HG02610 (cell line): ENCODE measurements at regions not wholly inside any gene's neighbourhood (a gene's known extent, or its start where the extent isn't known, plus 50 kb on each side); places are given as distances from the start of the nearest gene placed in this dataset.
"Not testable (repeated sequence)": the region's sequence is repeated elsewhere in the genome, so short reads cannot be mapped to it uniquely, and the experiment has no call there.

ENCODE experiments used
- ATAC-seq: cut with Tn5 transposase; IDR thresholded peaks from one replicate; pipeline ENCODE4 v1.9.1; 2021; ENCODE audit warnings: mild to moderate bottlenecking, moderate library complexity; ENCODE audit not compliant: unreplicated experiment

DNA sequence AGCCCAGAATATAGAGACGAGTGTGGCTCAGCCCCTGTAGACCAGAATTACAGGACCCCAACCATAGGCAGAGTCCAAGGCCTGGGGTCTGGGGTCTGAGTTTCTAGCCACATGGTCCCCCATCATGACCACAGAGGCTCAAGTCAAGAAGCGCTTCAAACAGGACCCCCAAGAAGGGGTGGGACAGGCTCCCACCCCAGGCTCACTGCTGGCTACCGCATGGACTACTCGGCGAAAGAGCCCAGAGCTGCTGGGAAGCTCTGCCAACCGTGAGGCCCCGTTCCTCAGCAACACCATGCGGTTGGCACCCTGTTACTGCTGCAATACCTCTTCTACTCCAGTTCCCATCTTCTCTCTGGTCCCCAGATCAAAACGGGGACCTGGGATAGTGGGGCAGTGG lies 254.8 kb downstream of the TEX29 start:
- ATAC-seq = no peak

DNA sequence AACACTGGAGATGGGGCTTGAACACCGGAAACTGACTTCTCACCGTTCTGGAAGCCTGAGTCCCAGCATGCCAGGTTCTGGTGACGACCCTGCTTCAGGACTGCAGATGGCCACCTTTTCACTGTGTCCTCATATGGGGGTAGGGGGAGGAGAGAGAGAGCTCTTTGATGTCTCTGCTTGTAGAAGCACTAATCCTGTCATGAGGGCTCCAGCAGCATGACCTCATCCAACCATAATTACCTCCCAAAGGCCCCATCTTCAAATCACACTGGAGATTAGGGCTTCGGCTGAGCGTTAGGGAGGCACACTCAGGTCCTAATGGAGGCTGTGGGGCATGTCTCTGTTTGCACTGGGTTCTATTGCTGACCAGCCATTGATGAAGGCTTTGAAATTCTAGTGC lies 255.3 kb downstream of the TEX29 start:
- ATAC-seq = no peak

DNA sequence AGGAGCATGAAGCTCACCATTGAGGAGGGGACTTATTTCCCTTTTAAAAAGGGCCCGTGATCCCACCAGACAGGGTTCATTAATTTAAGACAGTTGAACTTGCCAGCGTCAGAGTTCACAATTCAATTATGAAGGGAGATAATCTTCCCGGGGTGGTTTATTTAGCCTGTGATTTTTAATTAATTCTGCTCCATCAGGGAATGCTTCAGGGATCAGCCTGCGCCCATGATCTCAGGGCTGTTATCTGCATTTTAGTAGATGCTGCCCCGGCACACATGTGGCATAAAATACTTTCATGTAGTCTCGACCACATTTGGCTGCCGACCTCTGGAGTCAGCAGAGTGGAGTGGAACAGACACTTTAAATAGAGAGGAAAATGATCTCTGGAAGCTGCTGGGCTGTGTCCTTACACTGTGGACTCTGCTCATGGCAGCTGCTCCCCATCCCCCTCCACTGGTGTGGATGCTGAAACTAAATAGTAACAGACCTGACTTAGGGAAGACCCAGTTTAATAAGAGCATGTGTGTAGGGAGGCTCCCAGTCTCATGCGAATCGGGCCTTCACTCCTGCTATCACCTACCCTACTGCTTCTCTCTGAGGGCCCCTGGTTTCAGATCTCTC lies 256.9 kb downstream of the TEX29 start:
- no peak for ATAC-seq

DNA sequence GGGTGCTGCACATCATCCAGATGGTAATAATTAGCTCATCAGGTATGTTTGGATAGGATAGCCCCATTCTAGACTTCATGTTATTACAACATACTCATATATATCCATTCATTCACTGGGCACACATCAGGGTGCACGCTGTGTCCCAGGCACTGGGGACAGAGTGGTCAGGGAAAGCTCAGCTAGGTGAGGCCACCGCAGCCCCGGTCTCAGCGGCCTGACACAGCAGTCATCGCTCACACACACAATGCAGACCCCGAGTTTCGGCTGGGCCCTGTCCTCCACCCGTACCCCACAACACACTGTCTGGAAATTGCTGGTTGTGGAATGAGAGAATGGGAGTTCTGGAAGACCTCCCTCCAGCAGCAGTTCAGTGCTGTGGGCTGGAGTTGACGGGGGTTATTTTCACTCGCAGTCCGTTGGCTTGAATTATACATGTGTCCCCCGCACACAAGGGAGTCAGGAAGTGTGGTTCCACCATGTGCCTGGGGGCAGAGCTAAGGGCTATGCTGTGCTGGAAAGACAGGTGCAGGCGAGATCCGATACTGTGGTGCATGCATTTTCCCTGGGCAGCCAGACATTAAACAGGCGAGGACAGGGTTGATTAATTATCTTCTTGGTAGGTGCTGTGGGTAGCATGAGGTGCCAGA lies 257.6 kb downstream of the TEX29 start:
- no peak for ATAC-seq

DNA sequence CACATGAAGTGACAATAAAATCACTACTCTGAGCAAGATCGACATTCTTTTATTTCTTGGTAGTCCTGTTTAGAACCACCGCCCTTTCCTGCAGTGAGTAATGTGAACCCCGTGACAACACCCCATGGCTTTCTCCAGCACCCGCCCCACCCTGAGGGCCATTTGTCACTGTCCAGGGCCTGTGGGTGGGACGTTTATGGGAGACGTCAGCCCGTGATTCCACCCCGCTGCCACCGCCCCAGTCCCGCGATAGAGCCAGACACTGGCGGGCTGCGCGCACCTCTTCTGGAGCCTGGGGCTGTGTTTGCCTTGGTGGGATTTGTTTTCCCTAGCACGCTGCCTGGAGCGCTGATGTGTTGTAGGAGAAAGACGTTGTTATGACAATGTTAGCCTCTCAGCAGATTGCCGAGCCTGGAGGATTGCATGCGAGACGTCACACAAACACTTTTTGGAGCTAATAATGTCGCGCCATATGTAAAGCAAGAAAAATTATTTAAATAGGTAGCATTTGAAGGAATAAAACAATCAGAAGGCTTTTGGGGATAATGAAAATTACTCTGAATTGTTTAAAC lies 263.7 kb downstream of the TEX29 start:
- no peak for ATAC-seq

DNA sequence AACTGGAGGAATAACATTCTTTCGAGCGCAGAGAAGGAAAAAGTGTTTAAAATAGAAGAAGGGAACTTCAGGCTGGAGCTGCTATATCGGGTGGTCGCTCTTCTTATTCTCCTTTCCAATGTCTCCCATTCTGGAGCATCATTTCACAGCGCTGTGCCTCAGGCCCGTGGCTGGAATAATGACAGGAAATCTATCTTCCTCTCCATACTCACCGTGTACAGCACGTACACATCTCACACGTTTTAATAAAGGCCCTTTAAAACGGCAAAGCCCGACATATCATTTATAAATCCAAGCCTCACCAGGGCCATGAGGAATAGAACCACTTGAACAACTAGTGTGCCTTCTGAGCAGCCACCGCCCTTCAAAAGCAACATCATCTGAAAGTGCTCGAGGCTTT lies 264.4 kb downstream of the TEX29 start:
- ATAC-seq = no peak

DNA sequence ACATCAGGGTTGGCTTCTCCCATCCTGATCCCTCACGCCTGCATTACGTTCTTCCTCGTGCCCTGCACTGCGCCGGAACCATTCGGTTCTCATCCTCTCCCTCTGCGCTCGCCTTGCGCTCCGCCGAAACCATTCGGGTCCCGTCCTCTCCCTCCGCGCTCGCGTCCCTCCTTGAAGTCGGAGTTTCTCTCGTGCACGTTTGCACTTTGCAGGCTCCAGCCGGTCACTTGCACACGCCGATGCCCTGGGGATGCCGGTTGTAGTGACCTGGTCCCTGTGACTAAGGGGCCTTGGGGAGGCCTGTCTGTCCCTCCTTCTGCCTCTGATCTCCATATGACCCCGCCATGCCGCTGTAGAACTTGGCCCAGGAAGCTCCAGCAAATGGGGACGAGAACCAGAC lies 265.8 kb downstream of the TEX29 start:
- no peak for ATAC-seq

DNA sequence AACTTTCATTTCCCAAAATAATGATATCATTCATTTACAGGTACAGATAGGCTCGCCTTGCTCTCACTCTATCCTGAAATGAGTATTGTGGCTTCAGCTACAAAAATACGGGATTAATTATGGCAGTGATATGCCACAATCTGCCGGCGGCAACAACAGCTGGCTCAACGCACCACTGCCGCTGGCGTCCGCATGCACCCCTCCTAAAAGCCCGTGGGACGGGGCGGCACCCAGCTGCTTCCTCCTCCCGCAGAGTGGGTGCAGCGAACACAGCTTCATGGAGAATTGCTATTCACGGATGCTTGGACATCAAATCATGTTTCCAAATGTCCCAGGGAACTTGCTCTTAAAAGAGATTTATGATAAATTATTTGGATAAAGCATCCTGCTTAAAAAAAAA lies 266.8 kb downstream of the TEX29 start:
- ATAC-seq = no peak

DNA sequence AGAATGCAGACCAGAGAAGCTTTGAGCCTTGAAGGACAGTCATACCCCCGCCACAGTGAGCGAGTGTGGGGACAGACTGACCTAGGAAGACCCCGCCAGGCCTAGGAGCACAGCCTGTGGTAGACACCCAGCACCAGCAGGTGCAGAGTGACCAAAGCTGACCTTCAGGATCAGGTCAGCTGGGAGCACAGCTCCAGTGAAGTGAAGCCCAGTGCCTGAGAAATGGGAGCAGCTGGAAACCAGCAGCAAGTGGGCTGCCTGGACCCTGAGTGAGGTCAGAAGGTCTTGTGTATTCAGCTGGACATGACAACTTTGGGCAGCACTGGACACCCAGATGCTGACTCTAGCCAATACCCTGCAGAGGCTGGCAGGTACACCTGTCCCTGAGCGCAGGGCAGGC lies 268.9 kb downstream of the TEX29 start:
- no peak for ATAC-seq

DNA sequence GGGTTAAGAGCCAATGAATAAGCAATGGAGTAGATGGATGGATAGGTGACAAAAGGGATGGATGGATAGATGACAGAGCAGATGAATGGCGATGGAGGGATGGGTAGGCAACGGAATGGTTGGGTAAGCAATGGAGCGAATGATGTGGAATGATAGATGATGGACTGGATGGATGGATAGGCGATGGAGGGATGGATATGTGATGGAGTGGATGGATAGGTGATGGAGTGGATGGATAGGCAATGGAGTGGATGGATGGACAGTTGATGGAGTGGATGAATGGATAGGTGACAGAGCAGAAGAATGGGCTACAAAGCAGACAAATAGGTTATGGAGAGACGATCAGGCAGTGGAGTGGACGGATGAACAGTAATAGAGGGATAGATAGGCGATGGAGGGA lies 269.6 kb downstream of the TEX29 start:
- no peak for ATAC-seq

DNA sequence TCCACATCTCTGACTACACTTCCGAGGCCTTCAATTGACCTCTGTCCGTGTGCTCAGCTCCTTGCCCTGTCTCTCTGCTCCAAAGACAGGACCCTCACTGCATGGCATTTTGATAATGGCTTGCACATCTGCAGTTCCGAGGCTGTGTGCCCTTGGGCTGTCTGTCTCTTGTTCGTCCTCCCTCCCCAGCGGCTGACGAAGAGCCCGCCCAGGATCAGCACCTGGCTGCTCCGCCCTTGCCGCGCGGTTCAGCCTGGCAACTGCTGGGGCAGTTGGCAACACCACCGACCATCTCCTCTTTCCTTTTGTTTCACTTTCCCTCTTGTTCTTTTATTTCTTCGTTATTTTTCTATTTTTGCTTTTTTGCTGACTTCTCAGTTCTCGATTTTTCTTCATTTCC lies 270.4 kb downstream of the TEX29 start:
- ATAC-seq = no peak

DNA sequence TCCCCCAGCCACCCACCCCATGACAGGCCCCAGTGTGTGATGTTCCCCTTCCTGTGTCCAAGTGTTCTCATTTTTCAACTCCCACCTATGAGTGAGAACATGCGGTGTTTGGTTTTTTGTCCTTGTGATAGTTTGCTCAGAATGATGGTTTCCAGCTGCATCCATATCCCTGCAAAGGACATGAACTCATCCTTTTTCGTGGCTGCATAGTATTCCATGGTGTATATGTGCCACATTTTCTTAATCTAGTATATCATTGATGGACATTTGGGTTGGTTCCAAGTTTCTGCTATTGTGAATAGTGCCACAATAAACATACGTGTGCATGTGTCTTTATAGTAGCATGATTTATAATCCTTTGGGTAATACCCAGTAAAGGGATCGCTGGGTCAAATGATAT lies 273.0 kb downstream of the TEX29 start:
- ATAC-seq = not testable (repeated sequence)

DNA sequence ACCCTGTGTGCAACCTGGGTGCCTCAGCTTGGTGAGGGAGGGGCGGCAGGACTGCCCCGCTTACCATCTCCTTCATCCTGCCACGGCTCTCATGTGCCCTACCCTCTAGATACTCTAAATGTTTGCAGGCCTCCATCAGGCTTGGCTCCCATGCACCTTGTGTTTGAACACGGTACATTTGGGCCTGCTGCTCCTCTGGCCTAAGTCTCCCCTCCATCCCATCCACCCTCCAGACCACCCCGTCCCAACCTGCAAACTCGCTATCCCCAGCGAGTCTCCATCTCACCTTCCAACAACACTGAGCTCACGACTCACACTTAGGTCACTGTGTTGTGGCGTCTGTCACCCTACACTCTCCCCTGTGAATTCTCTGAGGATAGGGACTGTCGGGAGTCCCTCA lies 274.2 kb downstream of the TEX29 start:
- ATAC-seq = no peak

DNA sequence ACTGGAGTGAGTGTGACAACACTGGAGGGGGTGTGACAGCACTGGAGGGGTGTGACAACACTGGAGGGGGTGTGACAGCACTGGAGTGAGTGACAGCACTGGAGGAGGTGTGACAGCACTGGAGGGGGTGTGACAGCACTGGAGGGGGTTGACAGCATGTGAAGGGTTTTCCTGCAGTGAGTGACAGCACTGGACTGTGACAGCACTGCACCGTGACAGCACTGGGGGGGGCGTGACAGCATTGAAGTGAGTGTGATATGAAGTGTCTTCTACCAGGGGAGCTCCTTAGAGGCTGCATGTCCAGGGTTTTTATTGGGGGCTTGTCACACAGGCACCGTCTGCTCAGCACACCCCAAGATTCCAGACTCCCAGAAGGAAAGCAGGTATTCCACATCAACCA lies 274.8 kb downstream of the TEX29 start:
- no peak for ATAC-seq

DNA sequence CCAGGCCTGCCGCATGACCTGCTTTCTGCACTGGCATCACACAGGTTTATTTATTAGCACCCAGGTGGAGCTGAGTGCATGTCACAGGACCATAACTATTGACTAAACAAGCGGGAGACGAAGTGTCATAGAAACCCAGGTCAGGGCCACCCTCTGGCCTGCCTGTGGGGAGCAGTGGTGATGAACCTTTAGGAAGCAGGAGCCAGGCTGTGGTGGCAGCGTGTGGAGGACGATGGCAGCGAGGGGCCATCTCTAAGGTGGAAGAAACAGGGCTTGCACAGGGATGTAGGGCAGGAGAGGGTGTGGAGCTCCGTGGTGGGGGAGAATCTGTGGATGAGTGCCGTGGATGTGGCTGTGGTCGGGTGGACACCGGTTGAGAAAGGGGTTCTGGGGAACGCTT lies 275.3 kb downstream of the TEX29 start:
- no peak for ATAC-seq

DNA sequence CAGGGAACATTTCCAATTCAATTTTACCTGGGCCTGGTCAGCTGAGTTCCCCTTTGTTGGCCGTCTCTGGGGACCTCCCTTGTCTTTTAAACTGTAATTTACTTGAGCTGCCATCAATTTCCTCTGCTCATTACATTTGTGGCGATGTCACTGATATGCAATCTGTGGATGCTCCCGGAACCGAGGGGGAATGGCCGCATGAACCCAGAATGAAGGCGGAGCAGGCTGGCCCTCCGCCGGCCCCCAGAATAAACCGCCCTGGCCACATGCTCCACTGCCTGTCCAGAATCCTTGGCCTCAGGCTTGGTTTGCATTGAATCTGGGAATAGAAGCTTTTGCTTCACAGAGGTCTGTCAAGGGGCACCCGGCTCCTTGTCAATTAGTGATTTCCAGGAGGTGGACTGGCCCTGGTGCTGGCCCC lies 276.8 kb downstream of the TEX29 start:
- no peak for ATAC-seq

DNA sequence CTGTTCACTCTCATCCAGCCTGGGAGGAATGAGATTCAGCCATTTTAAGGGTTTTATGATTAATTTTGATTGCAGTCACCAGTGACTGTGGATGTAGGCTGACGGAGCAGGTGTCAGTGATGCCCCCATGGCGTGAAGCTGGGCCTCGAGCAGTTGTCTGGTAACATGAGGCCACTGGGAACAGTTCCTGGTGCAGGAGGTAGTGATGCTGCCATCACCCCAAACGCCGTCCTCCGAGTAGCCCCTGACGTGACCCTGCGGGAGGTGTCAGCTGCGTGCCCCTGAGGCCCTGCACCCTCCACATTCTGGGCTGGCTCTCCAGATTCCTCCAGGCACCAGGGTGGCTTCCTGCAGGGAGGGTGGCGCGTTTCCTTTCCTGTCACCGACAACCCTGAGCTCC lies 277.2 kb downstream of the TEX29 start:
- no peak for ATAC-seq

DNA sequence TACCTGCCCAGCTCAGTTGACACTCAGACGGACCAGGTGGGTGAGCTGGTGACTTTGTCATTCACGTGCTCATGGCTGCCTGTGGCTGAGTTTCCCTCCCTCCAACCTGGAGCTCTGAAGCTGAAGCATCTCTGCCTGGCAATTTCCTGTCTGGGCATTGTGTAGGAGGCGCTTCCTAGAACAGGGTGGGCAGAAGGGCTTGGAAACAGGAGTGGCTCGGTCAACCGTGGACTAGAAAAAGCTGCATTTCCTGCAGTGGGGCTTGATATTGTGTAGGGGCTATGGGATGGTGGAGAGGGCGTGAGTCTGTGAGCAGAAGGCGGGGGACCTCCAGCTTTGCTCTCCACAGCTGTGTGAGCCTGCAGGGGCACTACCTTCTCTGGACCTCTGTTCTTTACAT lies 278.3 kb downstream of the TEX29 start:
- ATAC-seq = no peak

DNA sequence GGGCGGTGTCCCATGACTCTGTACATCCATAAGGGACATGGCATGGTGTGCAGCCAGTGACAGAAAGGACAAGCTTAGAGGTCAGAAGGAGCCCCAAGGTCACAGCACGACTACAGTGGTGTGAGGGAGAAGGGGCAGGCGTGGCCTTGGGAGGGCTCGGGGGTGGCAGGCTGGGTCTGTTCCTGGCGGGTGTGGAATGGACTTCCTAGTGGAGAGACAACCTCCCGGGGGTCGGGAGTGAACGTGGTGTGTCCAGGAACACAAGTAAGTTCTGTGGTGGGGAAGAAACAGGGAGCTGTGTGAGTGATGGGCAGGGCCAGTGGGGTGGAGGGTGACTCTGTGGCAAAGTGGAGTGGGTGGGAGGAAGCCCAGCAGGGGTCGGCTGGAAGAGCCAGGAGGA lies 279.3 kb downstream of the TEX29 start:
- no peak for ATAC-seq

DNA sequence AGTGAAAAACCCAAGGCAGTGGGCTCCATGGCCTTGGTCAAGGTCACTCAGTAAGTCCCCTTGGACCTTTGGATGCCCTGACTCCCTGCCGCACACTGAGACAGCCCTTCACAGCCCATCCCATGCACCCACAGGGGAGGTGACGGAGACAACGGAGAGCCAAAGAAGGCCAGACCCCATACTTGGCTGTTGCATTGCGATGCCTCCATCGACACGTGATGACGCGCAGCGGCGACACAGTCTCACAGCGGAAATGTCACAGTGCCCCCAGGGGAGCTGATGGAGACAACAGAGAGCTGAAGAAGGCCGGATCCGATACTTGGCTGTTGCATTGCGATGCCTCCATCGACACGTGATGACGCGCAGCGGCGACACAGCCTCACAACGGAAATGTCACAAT lies 282.4 kb downstream of the TEX29 start:
- ATAC-seq = no peak

DNA sequence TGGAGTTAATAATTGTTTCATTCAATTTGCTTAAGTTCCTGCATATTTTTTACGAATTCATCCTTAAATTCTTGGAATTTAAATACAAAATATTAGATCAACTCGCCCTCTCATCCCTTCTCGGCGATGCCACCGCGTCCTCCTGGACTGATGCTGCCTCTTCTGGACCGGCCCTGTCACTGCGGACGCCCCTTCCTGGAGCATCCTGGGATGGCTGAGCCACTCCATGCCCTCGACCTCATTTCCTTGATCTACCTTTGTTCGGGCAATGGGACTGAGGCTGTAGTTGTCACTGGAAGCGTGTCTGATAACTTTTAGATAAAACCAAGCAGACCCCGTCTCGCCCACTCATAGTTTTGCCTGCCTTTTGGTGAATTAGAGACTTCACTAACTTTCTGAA lies 283.7 kb downstream of the TEX29 start:
- no peak for ATAC-seq

DNA sequence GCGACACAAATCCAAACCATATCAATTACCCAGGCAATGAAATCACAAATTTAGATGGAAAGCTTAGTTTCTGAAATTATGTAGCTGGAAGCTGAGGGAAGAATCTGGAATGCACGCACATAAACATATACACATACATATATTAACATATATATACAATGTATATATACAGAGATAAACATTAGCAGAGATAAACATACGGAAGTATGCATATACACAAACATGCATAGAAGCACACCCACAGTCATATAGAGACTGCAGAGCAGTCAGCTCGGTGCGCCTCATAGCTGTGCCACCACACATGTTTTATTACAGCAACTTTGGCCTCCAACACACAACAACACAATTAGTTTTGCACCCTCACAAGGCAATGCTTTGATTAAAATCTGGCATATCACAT lies 288.1 kb downstream of the TEX29 start:
- no peak for ATAC-seq

DNA sequence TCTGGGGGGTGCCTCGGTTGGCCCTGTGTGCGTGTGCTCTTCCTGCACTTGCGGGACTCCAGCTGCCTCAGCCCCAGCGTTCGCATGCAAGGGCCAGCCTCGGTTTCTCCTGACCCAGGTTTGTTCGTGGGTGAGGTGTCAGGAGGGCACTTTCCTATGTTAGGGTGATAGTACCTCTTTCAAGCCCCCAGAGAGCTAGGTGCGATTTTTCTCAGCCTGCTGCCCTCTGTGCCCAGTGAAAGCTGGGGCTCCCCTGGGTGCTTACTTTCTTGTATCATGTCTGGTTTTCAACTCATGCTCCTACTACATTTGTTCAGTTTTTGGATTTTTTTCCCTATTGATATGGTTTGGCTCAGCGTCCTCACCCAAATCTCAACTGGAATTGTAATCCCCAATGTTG lies 289.2 kb downstream of the TEX29 start:
- ATAC-seq = no peak
